Fibroblast of mammary gland (primary cell): ENCODE measurements at regions not wholly inside any gene's neighbourhood (a gene's known extent, or its start where the extent isn't known, plus 50 kb on each side); places are given as distances from the start of the nearest gene placed in this dataset.

ENCODE experiments used
- DNase-seq: peaks from one replicate; pipeline ENCODE4 v3.0.0-alpha.2; 2010; ENCODE audit warnings: low read depth
- H3K4me3 ChIP-seq: 2 replicates; pipeline ENCODE4 v1.5.1; 2011; ENCODE audit warnings: low read depth, mild to moderate bottlenecking, low read length, moderate library complexity; ENCODE audit not compliant: control insufficient read depth
- TF ChIP-seq, protein P1 (sequence below): conservative IDR thresholded peaks from 2 replicates; pipeline ENCODE4 v1.5.1; 2011; ENCODE audit warnings: low read depth, low read length, inconsistent platforms; ENCODE audit not compliant: control insufficient read depth, insufficient read depth

DNA sequence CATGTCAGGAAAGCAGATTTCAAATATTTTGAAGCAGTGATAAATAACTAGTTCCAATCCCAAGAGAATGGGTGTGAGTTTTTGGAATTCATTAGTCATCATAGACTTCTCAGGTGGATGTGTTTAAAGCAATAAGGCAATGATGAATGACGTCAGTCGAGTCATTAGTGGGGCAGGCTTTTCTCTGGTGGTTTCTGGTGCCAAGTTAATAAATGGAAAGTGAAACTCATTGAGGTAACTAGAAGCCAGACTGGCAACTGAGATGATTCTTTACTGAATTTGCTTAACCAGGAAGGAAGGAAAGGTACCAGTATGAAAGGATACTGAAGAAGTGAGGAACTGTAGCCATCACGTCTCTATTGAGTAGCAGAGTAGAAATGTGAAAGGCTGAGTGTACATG, 311.0 kb downstream of the GPAM start:
- H3K4me3 ChIP-seq = no peak overlapping the region
- TF ChIP-seq, protein P1, sequence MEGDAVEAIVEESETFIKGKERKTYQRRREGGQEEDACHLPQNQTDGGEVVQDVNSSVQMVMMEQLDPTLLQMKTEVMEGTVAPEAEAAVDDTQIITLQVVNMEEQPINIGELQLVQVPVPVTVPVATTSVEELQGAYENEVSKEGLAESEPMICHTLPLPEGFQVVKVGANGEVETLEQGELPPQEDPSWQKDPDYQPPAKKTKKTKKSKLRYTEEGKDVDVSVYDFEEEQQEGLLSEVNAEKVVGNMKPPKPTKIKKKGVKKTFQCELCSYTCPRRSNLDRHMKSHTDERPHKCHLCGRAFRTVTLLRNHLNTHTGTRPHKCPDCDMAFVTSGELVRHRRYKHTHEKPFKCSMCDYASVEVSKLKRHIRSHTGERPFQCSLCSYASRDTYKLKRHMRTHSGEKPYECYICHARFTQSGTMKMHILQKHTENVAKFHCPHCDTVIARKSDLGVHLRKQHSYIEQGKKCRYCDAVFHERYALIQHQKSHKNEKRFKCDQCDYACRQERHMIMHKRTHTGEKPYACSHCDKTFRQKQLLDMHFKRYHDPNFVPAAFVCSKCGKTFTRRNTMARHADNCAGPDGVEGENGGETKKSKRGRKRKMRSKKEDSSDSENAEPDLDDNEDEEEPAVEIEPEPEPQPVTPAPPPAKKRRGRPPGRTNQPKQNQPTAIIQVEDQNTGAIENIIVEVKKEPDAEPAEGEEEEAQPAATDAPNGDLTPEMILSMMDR = no peak
- peak; percentile 85 for DNase-seq

DNA sequence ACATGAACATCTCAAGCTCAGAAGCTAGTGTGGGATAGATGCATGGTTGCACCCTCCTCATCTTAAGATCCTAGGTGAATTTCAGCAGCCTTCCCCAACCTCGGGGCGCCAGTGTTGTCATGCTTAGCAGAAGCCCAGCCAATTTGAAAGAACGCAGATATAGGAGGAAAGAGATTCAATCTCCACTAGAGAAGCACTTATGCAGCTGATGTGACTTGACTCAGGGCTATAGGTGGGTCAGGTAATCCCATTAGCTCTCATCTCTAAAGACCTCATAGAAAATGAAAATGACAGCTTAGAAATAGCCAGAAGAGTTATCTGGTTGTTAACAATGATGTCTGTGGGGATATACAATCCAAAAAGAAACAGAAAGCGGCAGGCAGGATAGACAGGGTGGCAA, 310.5 kb downstream of the GPAM start:
- TF ChIP-seq, protein P1 = no peak
- no peak for DNase-seq
- H3K4me3 ChIP-seq = no peak overlapping the region

DNA sequence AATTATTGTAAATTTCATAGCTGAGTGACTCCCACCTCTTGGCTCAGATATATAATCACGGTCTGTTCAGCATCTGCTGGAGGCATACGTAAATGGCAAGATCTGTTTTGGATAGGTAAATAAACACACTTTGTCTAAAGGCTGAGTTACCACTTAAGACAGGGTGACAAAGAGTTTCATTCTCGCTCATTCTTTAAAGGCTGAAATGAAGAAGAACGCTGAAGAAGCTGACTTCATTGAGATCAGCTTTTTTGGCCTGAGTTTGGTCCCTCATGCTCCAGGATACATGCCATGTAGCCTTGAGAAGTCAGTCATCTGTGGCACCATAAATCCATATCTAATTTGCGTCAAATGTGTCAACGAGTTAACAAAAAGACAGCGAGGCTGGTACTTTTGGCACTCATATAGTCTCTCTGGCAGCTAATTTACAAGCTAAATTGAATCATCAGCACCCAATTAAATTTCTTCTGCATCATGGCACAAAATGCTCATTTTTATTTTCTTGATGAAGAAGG, 309.9 kb downstream of the GPAM start:
- no peak for DNase-seq
- TF ChIP-seq, protein P1 = no peak
- no peak overlapping the region for H3K4me3 ChIP-seq

GRCh38 chr10:111874576-111874975, 309.0 kb downstream of the GPAM start:
- DNase-seq = peak; percentile 81
- TF ChIP-seq, protein P1 = no peak

GRCh38 chr10:111875725-111876124, 307.8 kb downstream of the GPAM start:
- TF ChIP-seq, protein P1 = no peak
- DNase-seq = peak; percentile 86

More at GRCh38 chr10:111874576-111874975, 309.0 kb downstream of the GPAM start:
- H3K4me3 ChIP-seq = no peak overlapping the region

GRCh38 chr10:111877258-111877657, 306.3 kb downstream of the GPAM start:
- TF ChIP-seq, protein P1 = no peak
- DNase-seq = no peak
- H3K4me3 ChIP-seq = no peak overlapping the region

More at GRCh38 chr10:111875725-111876124, 307.8 kb downstream of the GPAM start:
- H3K4me3 ChIP-seq = no peak overlapping the region

DNA sequence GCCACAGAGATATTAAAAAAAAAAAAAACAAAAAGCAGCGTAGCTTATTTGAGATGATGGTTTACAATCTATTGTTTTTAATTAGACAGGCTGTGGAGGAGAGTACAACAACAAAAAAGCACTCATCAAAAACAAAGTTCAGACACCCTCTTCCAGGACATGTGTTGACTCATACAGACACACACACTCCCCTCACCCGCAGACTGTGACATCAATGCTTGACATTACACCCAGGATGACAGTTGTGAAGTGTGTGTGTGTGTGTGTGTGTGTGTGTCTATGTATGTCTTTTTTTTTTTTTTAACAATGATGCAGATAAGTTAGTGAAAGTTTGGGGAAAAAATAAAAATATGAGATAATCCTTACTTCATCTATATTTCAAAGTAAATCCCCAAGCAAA, 303.6 kb downstream of the GPAM start:
- DNase-seq = peak; percentile 78
- H3K4me3 ChIP-seq = no peak overlapping the region
- TF ChIP-seq, protein P1 = no peak
